NCI-H446 treated with DMSO at 0.1 percent for 48 hours (cell line): ENCODE measurements at regions not wholly inside any gene's neighbourhood (a gene's known extent, or its start where the extent isn't known, plus 50 kb on each side); places are given as distances from the start of the nearest gene placed in this dataset.
"Not testable (repeated sequence)": the region's sequence is repeated elsewhere in the genome, so short reads cannot be mapped to it uniquely, and the experiment has no call there.

Experiments used
- DNase-seq: peaks from one replicate; lab custom pipeline; 2025; lab: John Stamatoyannopoulos, UW

GRCh38 chr9:129316281-129317030 is 138.4 kb upstream of the IER5L start:
- no peak for DNase-seq

DNA sequence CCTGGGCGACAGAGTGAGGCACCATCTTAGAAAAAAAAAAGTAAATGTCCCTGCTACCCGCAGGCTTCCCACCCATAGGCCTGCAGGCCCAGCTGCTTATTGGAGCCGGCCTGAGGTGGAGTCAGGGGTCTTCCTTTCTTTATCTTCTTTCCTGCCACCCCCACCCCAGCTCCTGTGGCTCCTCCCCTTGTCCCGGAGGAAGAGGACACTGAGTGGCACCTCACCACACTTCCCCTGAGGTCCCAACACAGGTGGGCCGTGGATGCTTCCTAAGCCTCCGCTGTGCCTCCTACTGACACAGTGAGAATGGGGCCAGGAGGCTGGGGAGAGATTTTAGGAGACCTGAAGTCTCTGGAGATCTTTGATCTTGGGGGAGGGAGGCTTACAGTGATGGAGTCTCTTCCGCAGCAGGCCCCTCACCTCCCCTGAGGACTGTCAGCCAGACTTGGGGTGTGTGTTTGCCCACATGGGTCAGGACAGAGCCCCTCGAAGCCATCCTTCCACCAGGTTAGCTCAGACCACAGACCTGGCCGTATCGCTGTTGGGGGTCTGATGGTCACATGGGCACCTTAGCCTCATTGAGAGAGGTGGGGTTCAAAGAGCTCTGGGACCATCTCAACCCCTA is 135.4 kb upstream of the IER5L start:
- no peak for DNase-seq

GRCh38 chr9:129312251-129313122 is 134.4 kb upstream of the IER5L start:
- DNase-seq = no peak

DNA sequence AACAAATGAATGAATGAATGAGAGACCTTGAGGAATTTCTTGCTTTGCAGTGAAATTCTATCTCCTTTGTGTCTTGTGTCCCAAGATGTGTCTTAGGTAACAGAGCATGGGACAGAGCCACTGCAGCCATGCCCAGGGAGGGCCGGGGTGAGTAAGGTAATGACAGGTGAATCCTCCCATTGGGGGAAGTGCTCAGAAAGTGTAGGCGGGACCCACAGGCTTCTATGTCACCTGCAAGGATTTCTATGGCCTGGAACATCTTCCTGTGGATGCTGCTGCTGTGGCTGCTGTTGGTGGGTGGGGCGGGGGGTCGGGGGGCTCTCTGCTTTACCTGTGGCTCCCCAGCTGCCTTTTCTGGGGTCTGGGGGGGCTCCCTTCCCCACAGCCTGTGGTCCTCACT is 133.6 kb upstream of the IER5L start:
- DNase-seq = no peak

DNA sequence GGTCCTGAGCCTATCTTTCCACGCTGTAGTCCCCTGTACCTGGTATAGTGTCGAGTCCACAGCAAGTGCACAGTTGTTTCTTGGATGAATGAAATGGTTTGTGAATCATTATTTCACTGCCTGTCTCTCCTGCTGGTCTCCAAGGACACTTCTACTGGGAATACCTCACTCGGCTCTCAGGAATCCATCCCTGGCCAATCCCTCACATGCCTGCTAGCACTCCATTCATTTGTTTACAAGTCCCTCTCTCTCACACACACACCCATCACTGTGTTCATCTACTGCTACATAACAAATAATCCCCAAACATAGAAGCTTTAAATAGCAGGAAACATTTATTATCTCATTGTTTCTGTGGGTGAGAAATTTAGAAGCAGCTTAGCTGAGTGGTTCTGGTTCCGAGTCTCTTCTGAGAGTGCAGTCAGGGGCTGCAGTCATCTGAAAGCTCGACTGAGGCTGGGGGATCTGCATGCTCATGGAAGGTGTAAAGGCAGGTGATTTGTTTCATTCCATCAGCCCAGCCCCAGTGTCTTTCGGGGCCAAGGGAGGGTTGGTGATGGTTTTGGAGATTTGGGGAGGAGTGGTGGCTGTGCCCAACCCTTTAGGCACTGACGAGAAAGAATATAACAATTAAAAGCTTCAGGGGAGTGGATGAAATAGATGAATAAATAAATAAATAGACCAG is 132.7 kb upstream of the IER5L start:
- DNase-seq = no peak

DNA sequence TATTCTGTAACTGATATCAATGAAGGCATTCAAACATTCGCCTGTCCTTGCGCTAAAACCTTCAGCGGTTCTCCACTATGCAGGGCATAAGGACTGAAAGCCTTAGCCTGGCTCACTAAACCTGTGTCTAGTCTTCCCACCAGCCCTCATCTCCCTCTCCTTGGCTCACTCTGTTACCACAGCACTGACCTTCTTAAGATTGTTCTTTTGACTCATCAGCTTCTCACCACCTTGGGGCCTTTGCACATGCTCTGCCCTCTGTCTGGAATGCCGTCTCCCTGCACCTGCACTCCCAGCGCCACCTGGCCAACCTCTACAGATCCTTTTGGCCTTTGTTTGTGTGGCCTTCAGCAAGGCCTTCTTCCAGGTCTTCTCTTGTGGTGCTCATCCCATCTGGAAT is 131.8 kb upstream of the IER5L start:
- DNase-seq = no peak

GRCh38 chr9:129309041-129309430 is 131.0 kb upstream of the IER5L start:
- no peak for DNase-seq

GRCh38 chr9:129307227-129307970 is 129.3 kb upstream of the IER5L start:
- DNase-seq = no peak

DNA sequence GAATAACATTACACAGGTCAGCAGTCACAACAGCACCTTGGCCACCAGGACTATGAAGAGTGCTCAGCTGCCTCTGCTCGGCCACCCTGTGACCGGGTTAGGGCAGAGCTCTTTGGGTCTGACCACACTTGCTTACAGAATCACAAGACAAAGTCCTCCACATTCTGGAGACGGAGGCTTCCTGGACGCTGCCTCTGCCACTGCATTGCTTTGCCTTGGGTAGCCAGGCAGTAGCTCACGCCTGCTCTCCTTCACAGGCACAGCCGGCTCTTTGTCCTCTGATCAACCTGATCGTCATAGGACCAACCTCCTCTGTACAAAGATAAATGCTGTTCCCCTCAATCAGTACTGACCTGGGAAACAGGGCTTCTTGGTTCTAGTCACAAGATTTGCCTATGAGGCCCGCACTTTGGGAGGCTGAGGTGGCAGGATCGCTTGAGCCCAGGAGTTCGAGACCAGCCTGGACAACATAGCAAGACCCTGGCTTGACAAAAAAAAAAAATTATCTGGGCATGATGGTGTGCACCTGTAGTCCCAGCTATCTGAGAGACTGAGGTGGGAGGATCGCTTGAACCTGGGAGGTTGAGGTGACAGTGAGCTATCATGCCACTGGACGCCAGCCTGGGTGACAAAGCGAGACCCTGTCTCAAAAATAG is 128.4 kb upstream of the IER5L start:
- no peak for DNase-seq

DNA sequence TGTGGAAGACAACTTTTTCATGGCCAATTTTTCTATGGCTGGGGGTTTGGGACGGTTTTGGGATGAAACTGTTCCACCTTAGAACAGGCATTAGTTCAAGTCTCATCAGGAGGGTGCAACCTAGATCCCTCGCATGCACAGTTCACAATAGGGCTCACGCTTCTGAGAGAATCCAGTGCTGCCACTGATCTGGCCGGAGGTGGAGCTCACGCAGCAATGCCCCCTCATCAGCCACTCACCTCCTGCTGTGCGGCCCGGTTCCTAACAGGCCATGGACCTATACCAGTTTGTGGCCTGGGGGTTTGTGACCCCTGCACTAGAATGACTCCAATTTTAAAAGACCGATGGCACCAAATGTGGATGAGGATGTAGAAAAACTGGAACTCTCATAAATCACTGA is 127.2 kb upstream of the IER5L start:
- DNase-seq = no peak

- DNase-seq = no peak
Measured at GRCh38 chr9:129301941-129302340, 123.9 kb upstream of the IER5L start.

- not testable (repeated sequence) for DNase-seq
Measured at GRCh38 chr9:129296195-129296594, 118.1 kb upstream of the IER5L start.

DNA sequence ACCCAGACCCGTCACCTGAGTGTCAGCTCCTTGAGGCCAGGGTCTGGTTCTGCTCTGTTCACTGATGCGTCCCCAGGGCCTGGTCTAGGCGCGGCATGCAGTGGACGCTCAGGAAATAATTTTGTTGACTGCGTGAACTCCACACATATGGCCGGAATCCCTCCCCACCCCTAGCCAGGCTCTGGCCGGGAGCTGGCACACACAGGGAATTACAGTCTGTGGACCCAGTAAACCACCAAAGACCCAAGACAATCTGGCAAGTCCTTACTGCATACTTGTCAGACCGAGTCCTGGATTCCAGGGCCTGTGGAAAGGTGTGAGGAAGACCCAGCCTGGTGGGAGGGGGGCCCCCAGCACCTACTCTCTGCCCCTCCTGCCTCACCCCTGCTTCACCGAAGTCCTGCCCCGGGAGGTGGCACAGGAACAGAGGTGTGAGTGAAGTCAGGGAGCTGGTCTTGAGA is 113.0 kb upstream of the IER5L start:
- no peak for DNase-seq

GRCh38 chr9:129290606-129291005 is 112.5 kb upstream of the IER5L start:
- no peak for DNase-seq

- no peak for DNase-seq
Measured at GRCh38 chr9:129289883-129290282, 111.8 kb upstream of the IER5L start.

DNA sequence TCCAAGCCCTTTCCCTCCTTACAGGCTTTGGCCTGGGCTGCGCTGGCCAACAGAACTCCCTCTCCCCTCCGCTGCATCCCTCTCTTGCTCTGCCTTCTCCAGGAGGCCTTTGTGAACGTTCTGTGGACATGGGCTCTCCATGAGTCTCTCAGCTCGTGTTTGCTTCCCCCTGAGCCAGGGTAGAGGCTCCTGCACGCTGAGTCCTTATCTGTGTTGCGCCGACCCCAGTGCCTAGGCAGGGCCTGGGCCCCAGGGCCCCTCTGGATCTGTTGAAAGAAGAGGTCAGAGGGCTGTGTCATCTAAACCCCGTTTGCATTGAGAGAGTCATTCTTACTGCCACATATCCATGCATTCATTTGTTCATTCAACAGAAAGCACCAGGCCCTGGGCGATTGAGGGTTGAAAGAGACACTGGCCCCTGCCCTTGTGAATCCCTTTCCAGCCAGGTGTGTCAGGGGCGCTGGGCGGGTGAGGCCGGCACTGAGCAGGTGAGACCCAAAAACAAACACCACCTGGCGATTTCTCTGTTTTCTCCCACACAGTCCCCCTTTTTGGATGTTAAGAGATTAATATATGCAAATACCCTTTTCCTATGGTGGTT is 111.2 kb upstream of the IER5L start:
- DNase-seq = no peak

DNA sequence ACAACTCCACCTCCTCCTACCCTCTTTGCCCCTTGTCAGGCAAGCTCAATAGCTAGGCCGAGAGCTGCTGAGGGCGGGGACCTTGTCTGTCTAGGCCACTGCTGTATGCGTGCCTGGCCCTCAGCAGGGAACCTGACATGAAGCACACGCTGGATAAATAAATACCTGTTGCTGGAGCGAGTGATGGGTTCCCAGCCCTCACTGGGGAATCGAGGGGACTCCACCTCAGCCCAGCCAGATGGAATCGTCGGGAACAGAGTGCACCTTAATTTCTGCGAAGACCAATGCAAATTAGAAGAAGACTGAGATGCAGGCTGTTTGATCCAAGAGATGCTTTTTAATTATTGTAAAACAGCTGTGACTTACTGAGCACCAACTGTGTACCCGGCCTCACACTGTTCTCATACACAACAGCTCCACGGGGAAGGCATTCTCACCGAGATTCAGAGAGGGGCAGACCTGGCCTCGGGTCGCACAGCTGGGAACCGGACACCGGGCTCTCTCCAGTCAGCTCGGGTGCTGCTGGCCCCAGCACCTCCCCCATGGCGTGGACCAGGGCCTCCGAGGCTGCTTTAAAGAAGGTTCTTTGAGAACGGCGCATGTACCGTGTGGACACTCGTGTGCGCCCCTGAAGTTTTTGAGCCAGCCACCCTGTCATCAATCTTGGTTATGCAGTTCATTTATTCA is 109.7 kb upstream of the IER5L start:
- no peak for DNase-seq

DNA sequence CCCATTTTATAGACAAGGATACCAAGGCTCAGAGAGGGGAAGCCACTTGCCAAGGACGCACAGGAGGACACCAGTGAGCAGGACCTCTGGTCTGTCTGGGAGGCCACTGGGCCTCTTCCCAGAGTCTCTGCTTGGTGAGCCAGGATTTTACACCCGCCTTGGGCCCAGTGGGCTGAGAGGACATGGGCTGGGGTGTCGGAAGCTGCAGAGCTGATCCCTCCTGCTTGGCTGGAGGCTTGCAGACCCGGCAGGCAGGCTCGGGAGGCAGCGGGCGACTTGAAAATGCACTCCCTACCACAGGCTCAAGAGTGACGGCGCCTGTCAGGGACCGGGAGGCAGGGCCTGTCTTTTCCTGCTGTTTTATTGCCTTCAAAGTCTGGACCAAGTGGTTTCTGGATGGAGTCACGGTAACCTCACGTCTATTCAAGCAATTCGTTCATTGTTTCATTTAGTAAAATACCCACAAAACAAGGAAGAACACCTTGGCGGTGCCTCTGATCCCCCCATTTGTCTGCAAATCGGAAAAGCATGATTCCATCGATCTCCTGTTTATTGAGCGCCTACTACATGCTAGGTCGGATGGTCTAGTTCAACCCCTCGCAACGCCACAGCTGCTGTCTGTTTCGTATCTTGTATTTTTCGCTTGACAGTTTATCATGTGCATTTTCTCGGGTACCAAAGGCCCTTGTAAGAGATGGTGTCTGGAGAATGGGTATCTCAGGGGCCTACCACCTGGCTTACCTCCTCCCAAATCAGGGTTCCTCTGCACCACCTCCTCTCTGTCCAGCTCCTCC is 108.1 kb upstream of the IER5L start:
- DNase-seq = no peak

GRCh38 chr9:129285382-129285781 is 107.3 kb upstream of the IER5L start:
- DNase-seq = no peak
